Activated CD4-positive, alpha-beta T cell treated with anti-CD3 and anti-CD28 coated beads for 36 hours (primary cell): ENCODE measurements at regions not wholly inside any gene's neighbourhood (a gene's known extent, or its start where the extent isn't known, plus 50 kb on each side); places are given as distances from the start of the nearest gene placed in this dataset.
"Not testable (repeated sequence)": the region's sequence is repeated elsewhere in the genome, so short reads cannot be mapped to it uniquely, and the experiment has no call there.

ENCODE experiments used
- ATAC-seq: fragments of 200-7000 bp; cut with Tn5 transposase; one replicate; pipeline ENCODE4 v1.10.0; 2021; ENCODE audit warnings: mild to moderate bottlenecking, moderate library complexity
- CTCF ChIA-PET: fragments of 350-600 bp; sonication (Branson Sonifier 250); formaldehyde crosslinking; loops from one replicate; lab custom pipeline; 2021; ENCODE audit warnings: antibody characterized with exemption; lab: Charles Lee
- POLR2A ChIA-PET: fragments of 350-600 bp; sonication (Branson Sonifier 250); formaldehyde crosslinking; loops from one replicate; lab custom pipeline; 2021; ENCODE audit warnings: antibody characterized with exemption, inconsistent platforms; lab: Charles Lee
- DNase-seq: peaks from one replicate; pipeline ENCODE4 v3.0.0-alpha.2; 2020
- H3K27ac Mint-ChIP-seq: one replicate; pipeline ENCODE4 v1.8.0; 2021; ENCODE audit warnings: mixed read lengths
- H3K27me3 Mint-ChIP-seq: one replicate; pipeline ENCODE4 v1.8.0; 2021; ENCODE audit warnings: mixed read lengths
- H3K36me3 Mint-ChIP-seq: one replicate; pipeline ENCODE4 v1.8.0; 2021; ENCODE audit warnings: low read depth, mixed read lengths
- H3K4me1 Mint-ChIP-seq: one replicate; pipeline ENCODE4 v1.8.0; 2021; ENCODE audit warnings: mixed read lengths
- H3K4me3 Mint-ChIP-seq: one replicate; pipeline ENCODE4 v1.8.0; 2021; ENCODE audit warnings: mild to moderate bottlenecking, moderate library complexity, mixed read lengths
- H3K9me3 Mint-ChIP-seq: one replicate; pipeline ENCODE4 v1.8.0; 2021; ENCODE audit warnings: low read depth, mixed read lengths
- intact Hi-C, 2 experiments: fragments of 100-400 bp; cut with DNase I in 1 of 2; cut with micrococcal nuclease in 1 of 2; formaldehyde crosslinking; loops; one replicate each; pipeline versions ENCODE4 v1.14.2 to v1.15.1; 2022 to 2024; cut with DNase I, micrococcal nuclease

GRCh38 chr12:112677050-112677765 lies 114.3 kb upstream of the RPH3A start:
- ChIA-PET CTCF (no interaction called here), POLR2A (no interaction called here)
- Mint-ChIP-seq H3K9me3 (no peaks in the 10 kb centered on the region), H3K4me1 (no peaks in the 10 kb centered on the region), H3K4me3 (no peak overlapping the region), H3K27me3 (peaks cover 25% of the 10 kb centered on the region), H3K36me3 (no peaks in the 10 kb centered on the region), H3K27ac (no peak overlapping the region)
- DNase-seq: no peak
- ATAC-seq: no peak
- intact Hi-C loops: no loop called here

GRCh38 chr12:112680993-112681392 lies 110.6 kb upstream of the RPH3A start:
- Mint-ChIP-seq H3K9me3 (no peaks in the 10 kb centered on the region), H3K27me3 (peaks cover 38% of the 10 kb centered on the region), H3K4me1 (no peaks in the 10 kb centered on the region), H3K27ac (no peak overlapping the region), H3K4me3 (no peak overlapping the region), H3K36me3 (no peaks in the 10 kb centered on the region)
- intact Hi-C loops: loop anchor here in 1 of 2 experiments (5.0 kb wide), 1 partner anchor 151 kb away; no protein-coding TSS in a partner anchor
- ChIA-PET POLR2A (no interaction called here), CTCF (no interaction called here)
- ATAC-seq (no peak), DNase-seq (no peak)

GRCh38 chr12:112682586-112682985 lies 109.0 kb upstream of the RPH3A start:
- peaks cover 35% of the 10 kb centered on the region for H3K27me3 Mint-ChIP-seq
- ATAC-seq: no peak
- no peak for DNase-seq
- ChIA-PET POLR2A (no interaction called here), CTCF (interaction anchor here (0.6 kb wide), 1 partner anchor 63 kb away, joined by 3 read pairs; no protein-coding TSS in a partner anchor)
- intact Hi-C loops: loop anchor here in 1 of 2 experiments (5.0 kb wide), 1 partner anchor 150 kb away; no protein-coding TSS in a partner anchor
- H3K9me3 Mint-ChIP-seq: no peaks in the 10 kb centered on the region
- no peaks in the 10 kb centered on the region for H3K4me1 Mint-ChIP-seq
- no peak overlapping the region for H3K27ac Mint-ChIP-seq
- no peaks in the 10 kb centered on the region for H3K36me3 Mint-ChIP-seq
- no peak overlapping the region for H3K4me3 Mint-ChIP-seq

GRCh38 chr12:112684742-112685141 lies 106.8 kb upstream of the RPH3A start:
- ATAC-seq: no peak
- Mint-ChIP-seq H3K27ac (no peak overlapping the region), H3K27me3 (peaks cover 34% of the 10 kb centered on the region), H3K4me3 (no peak overlapping the region), H3K9me3 (no peaks in the 10 kb centered on the region), H3K36me3 (no peaks in the 10 kb centered on the region), H3K4me1 (no peaks in the 10 kb centered on the region)
- intact Hi-C loops: loop anchor here in 1 of 2 experiments (5.0 kb wide), 1 partner anchor 148 kb away; no protein-coding TSS in a partner anchor
- DNase-seq: no peak
- POLR2A ChIA-PET: no interaction called here
- CTCF ChIA-PET: no interaction called here

- H3K9me3 Mint-ChIP-seq: no peaks in the 10 kb centered on the region
- H3K4me1 Mint-ChIP-seq: no peaks in the 10 kb centered on the region
- no peak for ATAC-seq
- ChIA-PET CTCF (no interaction called here), POLR2A (no interaction called here)
- H3K4me3 Mint-ChIP-seq: no peak overlapping the region
- intact Hi-C loops: no loop called here
- H3K27ac Mint-ChIP-seq: no peak overlapping the region
- H3K27me3 Mint-ChIP-seq: peaks cover 32% of the 10 kb centered on the region
- no peak for DNase-seq
- H3K36me3 Mint-ChIP-seq: no peaks in the 10 kb centered on the region
Measured at GRCh38 chr12:112685321-112685720, 106.2 kb upstream of the RPH3A start.

GRCh38 chr12:112686373-112686772 lies 105.2 kb upstream of the RPH3A start:
- ChIA-PET CTCF (no interaction called here), POLR2A (no interaction called here)
- no peak overlapping the region for H3K27ac Mint-ChIP-seq
- H3K4me3 Mint-ChIP-seq: no peak overlapping the region
- H3K4me1 Mint-ChIP-seq: no peaks in the 10 kb centered on the region
- intact Hi-C loops: no loop called here
- no peaks in the 10 kb centered on the region for H3K36me3 Mint-ChIP-seq
- DNase-seq (no peak), ATAC-seq (no peak)
- H3K9me3 Mint-ChIP-seq: no peaks in the 10 kb centered on the region
- peaks cover 25% of the 10 kb centered on the region for H3K27me3 Mint-ChIP-seq

- no peak overlapping the region for H3K4me3 Mint-ChIP-seq
- ChIA-PET CTCF (no interaction called here), POLR2A (no interaction called here)
- H3K27me3 Mint-ChIP-seq: peaks cover 13% of the 10 kb centered on the region
- no peaks in the 10 kb centered on the region for H3K9me3 Mint-ChIP-seq
- H3K36me3 Mint-ChIP-seq: no peaks in the 10 kb centered on the region
- intact Hi-C loops: no loop called here
- H3K4me1 Mint-ChIP-seq: no peaks in the 10 kb centered on the region
- H3K27ac Mint-ChIP-seq: no peak overlapping the region
- ATAC-seq: no peak
- no peak for DNase-seq
Measured at GRCh38 chr12:112694065-112694464, 97.5 kb upstream of the RPH3A start.

- H3K9me3 Mint-ChIP-seq, POLR2A ChIA-PET, H3K4me3 Mint-ChIP-seq, H3K36me3 Mint-ChIP-seq, DNase-seq, intact Hi-C loops, H3K4me1 Mint-ChIP-seq, ATAC-seq, CTCF ChIA-PET, H3K27ac Mint-ChIP-seq: not testable (repeated sequence)
- peaks cover 32% of the 10 kb centered on the region for H3K27me3 Mint-ChIP-seq
Measured at GRCh38 chr12:112697441-112697840, 94.1 kb upstream of the RPH3A start.

GRCh38 chr12:112705037-112705632 lies 86.4 kb upstream of the RPH3A start:
- Mint-ChIP-seq H3K4me3 (no peak overlapping the region), H3K36me3 (no peaks in the 10 kb centered on the region), H3K27ac (no peak overlapping the region), H3K27me3 (peaks cover 23% of the 10 kb centered on the region), H3K9me3 (no peaks in the 10 kb centered on the region), H3K4me1 (no peaks in the 10 kb centered on the region)
- ATAC-seq: no peak
- ChIA-PET POLR2A (no interaction called here), CTCF (no interaction called here)
- DNase-seq: no peak
- intact Hi-C loops: no loop called here

GRCh38 chr12:112710414-112710813 lies 81.1 kb upstream of the RPH3A start:
- H3K9me3 Mint-ChIP-seq: no peaks in the 10 kb centered on the region
- no peak for DNase-seq
- H3K4me3 Mint-ChIP-seq: no peak overlapping the region
- ChIA-PET POLR2A (no interaction called here), CTCF (interaction anchor here (0.6 to 2.0 kb wide), 2 partner anchors 10 to 220 kb away, joined by 3 to 6 read pairs; no protein-coding TSS in a partner anchor)
- intact Hi-C loops: no loop called here
- no peaks in the 10 kb centered on the region for H3K27me3 Mint-ChIP-seq
- ATAC-seq: no peak
- no peak overlapping the region for H3K27ac Mint-ChIP-seq
- H3K4me1 Mint-ChIP-seq: no peaks in the 10 kb centered on the region
- H3K36me3 Mint-ChIP-seq: no peaks in the 10 kb centered on the region

- no peak overlapping the region for H3K4me3 Mint-ChIP-seq
- H3K27me3 Mint-ChIP-seq: no peaks in the 10 kb centered on the region
- H3K36me3 Mint-ChIP-seq: no peaks in the 10 kb centered on the region
- no peaks in the 10 kb centered on the region for H3K4me1 Mint-ChIP-seq
- intact Hi-C loops: no loop called here
- DNase-seq: no peak
- ATAC-seq: no peak
- ChIA-PET POLR2A (no interaction called here), CTCF (interaction anchor here (0.6 to 2.0 kb wide), 2 partner anchors 10 to 220 kb away, joined by 3 to 6 read pairs; no protein-coding TSS in a partner anchor)
- no peaks in the 10 kb centered on the region for H3K9me3 Mint-ChIP-seq
- no peak overlapping the region for H3K27ac Mint-ChIP-seq
Measured at GRCh38 chr12:112711026-112711425, 80.5 kb upstream of the RPH3A start.

GRCh38 chr12:112711507-112711906 lies 80.0 kb upstream of the RPH3A start:
- CTCF ChIA-PET: interaction anchor here (2.0 kb wide), 1 partner anchor 9 kb away, joined by 6 read pairs; no protein-coding TSS in a partner anchor
- H3K4me1 Mint-ChIP-seq: no peaks in the 10 kb centered on the region
- H3K27me3 Mint-ChIP-seq: peaks cover 2% of the 10 kb centered on the region
- no peak for ATAC-seq
- no peaks in the 10 kb centered on the region for H3K36me3 Mint-ChIP-seq
- H3K9me3 Mint-ChIP-seq: no peaks in the 10 kb centered on the region
- DNase-seq: no peak
- no peak overlapping the region for H3K27ac Mint-ChIP-seq
- no peak overlapping the region for H3K4me3 Mint-ChIP-seq
- POLR2A ChIA-PET: no interaction called here
- intact Hi-C loops: no loop called here
